Mesothelial cell of epicardium (in vitro differentiated cells): ENCODE measurements at regions not wholly inside any gene's neighbourhood (a gene's known extent, or its start where the extent isn't known, plus 50 kb on each side); places are given as distances from the start of the nearest gene placed in this dataset.
A peak's percentile ranks its signal among the peaks of the same experiment; 100 is the strongest.

Experiments
- DNase-seq, 2 experiments: peaks; one replicate each; pipeline ENCODE4 v3.0.0; 2021; ENCODE audit warnings: low spot score in 2 of 2; ENCODE audit not compliant: unreplicated experiment in 2 of 2
- H3K27ac Mint-ChIP-seq: 2 replicates; pipeline ENCODE4 v1.8.0; 2021; ENCODE audit warnings: mixed read lengths
- H3K27me3 Mint-ChIP-seq: 2 replicates; pipeline ENCODE4 v1.8.0; 2021; ENCODE audit warnings: low read depth, mixed read lengths
- H3K36me3 Mint-ChIP-seq: 2 replicates; pipeline ENCODE4 v1.8.0; 2021; ENCODE audit warnings: mixed read lengths
- H3K4me1 Mint-ChIP-seq: 2 replicates; pipeline ENCODE4 v1.8.0; 2021; ENCODE audit warnings: mixed read lengths
- H3K4me3 Mint-ChIP-seq: 2 replicates; pipeline ENCODE4 v1.8.0; 2021; ENCODE audit warnings: mild to moderate bottlenecking, moderate library complexity, mixed read lengths
- H3K9me3 Mint-ChIP-seq: 2 replicates; pipeline ENCODE4 v1.8.0; 2021; ENCODE audit warnings: mixed read lengths
- TF ChIP-seq, protein P1 (sequence below): fragments of 200-600 bp; sonication (generic); IDR thresholded peaks from one replicate; pipeline ENCODE4 v1.5.0; 2021; ENCODE audit warnings: antibody characterized with exemption; ENCODE audit not compliant: unreplicated experiment

DNA sequence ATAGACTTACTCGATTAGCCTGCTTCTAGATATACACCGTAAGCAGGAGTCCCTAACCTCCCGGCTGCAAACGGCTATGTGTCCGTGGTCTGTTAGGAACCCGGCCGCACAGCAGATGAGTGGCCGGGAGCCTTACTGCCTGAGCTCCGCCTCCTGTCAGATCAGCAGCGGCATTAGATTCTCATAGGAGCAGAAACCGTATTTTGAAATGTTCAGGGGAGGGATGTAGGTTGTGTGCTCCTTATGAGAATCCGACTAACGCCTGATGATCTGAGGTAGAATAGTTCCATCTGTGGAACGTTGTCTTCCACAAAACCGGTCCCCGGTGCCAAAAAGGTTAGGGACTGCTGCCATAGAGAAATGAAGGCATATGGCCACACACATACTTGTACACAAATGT is 1491.9 kb downstream of the SLITRK5 start:
- H3K9me3 Mint-ChIP-seq = peaks cover 4% of the 10 kb centered on the region
- no peak overlapping the region for H3K27ac Mint-ChIP-seq
- no peak overlapping the region for H3K4me3 Mint-ChIP-seq
- H3K4me1 Mint-ChIP-seq = no peaks in the 10 kb centered on the region
- TF ChIP-seq, protein P1, sequence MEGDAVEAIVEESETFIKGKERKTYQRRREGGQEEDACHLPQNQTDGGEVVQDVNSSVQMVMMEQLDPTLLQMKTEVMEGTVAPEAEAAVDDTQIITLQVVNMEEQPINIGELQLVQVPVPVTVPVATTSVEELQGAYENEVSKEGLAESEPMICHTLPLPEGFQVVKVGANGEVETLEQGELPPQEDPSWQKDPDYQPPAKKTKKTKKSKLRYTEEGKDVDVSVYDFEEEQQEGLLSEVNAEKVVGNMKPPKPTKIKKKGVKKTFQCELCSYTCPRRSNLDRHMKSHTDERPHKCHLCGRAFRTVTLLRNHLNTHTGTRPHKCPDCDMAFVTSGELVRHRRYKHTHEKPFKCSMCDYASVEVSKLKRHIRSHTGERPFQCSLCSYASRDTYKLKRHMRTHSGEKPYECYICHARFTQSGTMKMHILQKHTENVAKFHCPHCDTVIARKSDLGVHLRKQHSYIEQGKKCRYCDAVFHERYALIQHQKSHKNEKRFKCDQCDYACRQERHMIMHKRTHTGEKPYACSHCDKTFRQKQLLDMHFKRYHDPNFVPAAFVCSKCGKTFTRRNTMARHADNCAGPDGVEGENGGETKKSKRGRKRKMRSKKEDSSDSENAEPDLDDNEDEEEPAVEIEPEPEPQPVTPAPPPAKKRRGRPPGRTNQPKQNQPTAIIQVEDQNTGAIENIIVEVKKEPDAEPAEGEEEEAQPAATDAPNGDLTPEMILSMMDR = no peak
- no peak for DNase-seq
- no peaks in the 10 kb centered on the region for H3K27me3 Mint-ChIP-seq
- no peaks in the 10 kb centered on the region for H3K36me3 Mint-ChIP-seq

DNA sequence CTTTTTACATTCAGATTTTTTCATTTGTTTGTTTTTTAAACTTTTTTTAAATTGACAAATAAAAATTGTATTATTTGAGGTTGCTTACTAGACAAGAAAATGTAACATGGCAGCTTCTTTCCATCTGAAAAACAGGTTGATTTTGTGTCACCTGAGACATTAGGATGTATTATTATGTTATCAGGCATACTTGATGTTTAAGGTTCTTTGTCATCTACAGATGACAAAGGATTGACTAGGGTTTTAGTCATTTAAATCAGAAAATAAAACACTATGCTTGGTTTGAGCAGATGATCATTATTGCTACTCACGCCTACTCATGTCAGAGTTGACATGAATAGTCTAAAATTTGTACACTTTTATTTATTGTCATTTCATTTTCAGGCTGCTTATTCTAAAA is 1494.5 kb downstream of the SLITRK5 start:
- Mint-ChIP-seq H3K9me3 (no peaks in the 10 kb centered on the region), H3K27me3 (no peaks in the 10 kb centered on the region), H3K4me1 (no peaks in the 10 kb centered on the region), H3K27ac (no peak overlapping the region), H3K36me3 (no peaks in the 10 kb centered on the region), H3K4me3 (no peak overlapping the region)
- DNase-seq = no peak
- TF ChIP-seq, protein P1 = no peak

DNA sequence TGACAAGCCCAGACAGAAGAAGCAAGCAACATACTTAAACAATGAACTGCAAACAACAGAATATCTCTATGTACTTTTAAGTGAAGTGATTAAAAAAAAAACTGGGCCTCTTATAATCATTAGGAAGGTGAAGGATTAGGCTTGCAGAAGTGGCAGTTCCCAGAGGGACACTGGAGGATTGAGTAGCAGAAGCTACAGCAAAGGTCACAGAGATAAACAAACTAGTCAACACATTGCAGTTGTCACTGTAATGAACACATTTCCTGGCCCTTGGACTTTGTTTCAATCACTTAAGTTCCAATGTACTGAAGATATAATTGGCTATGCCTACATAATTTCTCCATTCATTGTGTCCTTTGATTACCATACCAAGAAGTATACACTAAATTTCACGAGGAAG is 1498.8 kb downstream of the SLITRK5 start:
- no peaks in the 10 kb centered on the region for H3K4me1 Mint-ChIP-seq
- H3K4me3 Mint-ChIP-seq = no peak overlapping the region
- H3K27ac Mint-ChIP-seq = no peak overlapping the region
- H3K9me3 Mint-ChIP-seq = no peaks in the 10 kb centered on the region
- DNase-seq = no peak
- no peaks in the 10 kb centered on the region for H3K27me3 Mint-ChIP-seq
- H3K36me3 Mint-ChIP-seq = no peaks in the 10 kb centered on the region
- TF ChIP-seq, protein P1 = no peak

DNA sequence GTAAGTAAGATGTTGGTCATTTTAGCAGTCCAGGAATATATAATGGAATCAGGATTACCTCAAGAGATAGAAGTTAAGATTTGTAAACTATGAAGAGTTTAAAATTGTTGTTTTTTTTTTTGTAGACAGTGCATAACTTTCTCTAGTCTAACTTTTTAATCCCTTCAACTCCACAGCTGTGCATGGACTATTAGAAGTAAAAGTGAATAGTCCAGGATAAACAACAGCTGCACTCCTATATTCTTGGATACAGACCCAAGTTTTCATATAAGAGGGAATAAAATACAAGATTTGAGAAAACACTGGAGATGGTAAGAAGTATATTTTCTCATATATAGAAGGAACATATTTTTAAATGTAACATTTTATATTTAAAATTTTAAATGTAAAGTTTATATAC is 1509.9 kb downstream of the SLITRK5 start:
- Mint-ChIP-seq H3K9me3 (peaks cover 33% of the 10 kb centered on the region), H3K4me3 (no peak overlapping the region), H3K36me3 (peaks cover 2% of the 10 kb centered on the region), H3K27ac (no peak overlapping the region), H3K27me3 (no peaks in the 10 kb centered on the region), H3K4me1 (peaks cover 4% of the 10 kb centered on the region)
- DNase-seq = no peak
- TF ChIP-seq, protein P1 = no peak

DNA sequence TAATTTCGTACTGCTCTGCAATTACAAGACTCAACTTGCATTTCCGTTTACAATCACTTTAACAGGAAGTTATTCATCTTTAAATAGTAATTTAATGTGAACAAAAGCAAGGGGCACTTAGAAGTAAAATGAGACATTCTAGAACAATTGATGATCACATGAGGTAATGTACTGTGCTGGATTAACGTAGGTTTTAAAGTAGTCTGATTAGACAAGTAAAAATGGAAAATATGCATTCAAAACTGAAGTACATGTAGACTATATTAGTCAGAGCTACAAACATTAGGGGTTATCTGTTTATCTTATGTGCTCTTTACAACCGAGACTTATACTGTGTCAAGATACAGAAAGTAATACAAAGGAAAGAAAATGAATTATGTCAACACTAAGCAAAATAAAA is 1528.0 kb downstream of the SLITRK5 start:
- DNase-seq = no peak
- TF ChIP-seq, protein P1 = no peak
- H3K4me1 Mint-ChIP-seq = peaks cover 13% of the 10 kb centered on the region
- H3K4me3 Mint-ChIP-seq = no peak overlapping the region
- H3K27ac Mint-ChIP-seq = peak overlapping the region; percentile 10
- H3K27me3 Mint-ChIP-seq = no peaks in the 10 kb centered on the region
- H3K9me3 Mint-ChIP-seq = peaks cover 16% of the 10 kb centered on the region
- H3K36me3 Mint-ChIP-seq = peaks cover 2% of the 10 kb centered on the region

DNA sequence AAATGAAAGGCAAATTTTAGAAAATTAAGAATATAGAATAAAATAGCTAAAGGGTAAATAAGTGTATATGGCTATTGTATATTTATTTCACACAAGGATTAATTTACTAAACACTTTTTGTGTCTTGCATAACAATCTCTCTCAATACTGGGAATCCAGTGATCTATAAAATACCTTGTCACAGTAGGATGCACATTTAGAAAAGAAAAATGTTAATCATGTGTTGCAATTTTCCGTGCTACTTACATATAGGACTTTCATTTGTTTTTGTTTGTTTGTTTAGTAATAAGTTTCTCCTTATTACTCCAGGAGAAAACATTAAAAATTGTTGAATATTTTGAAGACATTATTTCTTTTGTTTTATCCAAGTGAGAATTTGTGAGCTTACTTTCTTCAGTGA is 1533.3 kb downstream of the SLITRK5 start:
- Mint-ChIP-seq H3K4me3 (no peak overlapping the region), H3K9me3 (no peaks in the 10 kb centered on the region), H3K27me3 (no peaks in the 10 kb centered on the region), H3K4me1 (peaks cover 14% of the 10 kb centered on the region), H3K36me3 (no peaks in the 10 kb centered on the region), H3K27ac (no peak overlapping the region)
- TF ChIP-seq, protein P1 = no peak
- DNase-seq = no peak
